ENCODE measurements at regions not wholly inside any gene's neighbourhood (a gene's known extent, or its start where the extent isn't known, plus 50 kb on each side); places are given as distances from the start of the nearest gene placed in this dataset.

DNA sequence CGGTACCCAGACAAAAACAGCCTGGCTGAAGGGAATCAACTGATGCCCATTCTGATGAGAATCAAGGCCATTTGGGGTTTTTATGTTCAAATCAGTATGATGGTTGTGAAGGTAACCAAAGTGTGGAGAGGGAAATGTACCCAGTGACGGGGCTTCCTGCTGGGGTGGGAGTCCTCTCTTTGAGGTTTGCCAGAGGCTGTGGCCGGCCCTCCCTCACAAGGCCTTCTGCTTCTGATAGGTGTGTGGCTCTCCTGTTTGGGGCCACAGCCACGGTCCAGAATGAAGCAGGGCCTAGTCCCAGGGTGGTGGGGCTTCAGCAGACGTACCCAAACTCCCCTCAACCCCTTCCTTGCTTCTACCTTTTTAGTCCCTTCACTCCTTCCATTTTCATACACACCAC is 86.7 kb upstream of the NAA20 start:
- no peak overlapping the region for H3K9ac ChIP-seq (ENCODE audit: low read depth, low read length)
- no peaks in the 10 kb centered on the region for H3K27me3 ChIP-seq (ENCODE audit: control insufficient read depth, insufficient read depth, low read length)
- no peak overlapping the region for H3K4me3 ChIP-seq (ENCODE audit: low read depth, low read length)
- no peak overlapping the region for H3K27ac ChIP-seq (ENCODE audit: low read depth, low read length)
- no peaks in the 10 kb centered on the region for H3K36me3 ChIP-seq (ENCODE audit: control insufficient read depth, insufficient read depth, low read length)
- no peaks in the 10 kb centered on the region for H3K9me3 ChIP-seq (ENCODE audit: control insufficient read depth, insufficient read depth, low read length)
- H3K4me1 ChIP-seq (ENCODE audit: control insufficient read depth, insufficient read depth, low read length) = 0 out of 2 replicates have a peak, but pooled peaks cover 3% of the 10 kb centered on the region

- H3K27me3 ChIP-seq (ENCODE audit: control insufficient read depth, insufficient read depth, low read length) = no peaks in the 10 kb centered on the region
- H3K27ac ChIP-seq (ENCODE audit: low read depth, low read length) = no peak overlapping the region
- no peaks in the 10 kb centered on the region for H3K36me3 ChIP-seq (ENCODE audit: control insufficient read depth, insufficient read depth, low read length)
- no peak overlapping the region for H3K9ac ChIP-seq (ENCODE audit: low read depth, low read length)
- 0 out of 2 replicates have a peak, but pooled peaks cover 3% of the 10 kb centered on the region for H3K4me1 ChIP-seq (ENCODE audit: control insufficient read depth, insufficient read depth, low read length)
- H3K9me3 ChIP-seq (ENCODE audit: control insufficient read depth, insufficient read depth, low read length) = no peaks in the 10 kb centered on the region
- H3K4me3 ChIP-seq (ENCODE audit: low read depth, low read length) = no peak overlapping the region
These were observed 84.9 kb upstream of the NAA20 start for GRCh38 chr20:19932170-19932667.

DNA sequence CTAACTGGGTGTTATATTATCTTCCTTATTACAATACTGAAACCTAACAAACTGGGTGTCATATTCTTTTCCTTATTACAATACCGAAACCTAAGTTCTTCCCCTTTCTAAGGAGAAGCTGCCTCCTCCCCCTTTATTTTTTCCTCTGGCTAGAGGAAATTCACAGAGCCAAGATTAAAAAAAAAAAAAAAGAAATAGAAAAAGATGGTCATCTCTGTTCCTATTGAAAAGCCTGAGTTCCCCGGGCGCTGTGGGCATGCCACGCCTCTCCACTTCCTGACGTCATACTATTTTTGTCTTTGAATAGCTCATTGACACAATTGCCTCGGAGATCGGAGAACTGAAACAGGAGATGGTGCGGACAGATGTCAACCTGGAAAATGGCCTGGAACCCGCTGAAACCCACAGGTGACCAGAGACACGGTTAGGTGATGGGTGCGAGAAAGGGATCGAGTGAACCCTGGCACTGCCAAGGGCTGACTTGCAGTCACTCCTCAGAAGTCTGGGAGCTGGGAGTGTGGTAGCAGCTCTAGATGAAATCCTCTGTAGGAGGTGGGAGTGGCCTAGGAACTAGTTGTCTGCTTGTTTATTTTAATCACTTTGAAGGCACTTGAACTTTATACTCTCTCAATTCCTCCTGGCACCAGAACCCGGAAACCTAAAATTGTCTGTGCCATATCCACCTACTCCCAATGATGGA is 82.2 kb upstream of the NAA20 start:
- no peak overlapping the region for H3K4me3 ChIP-seq (ENCODE audit: low read depth, low read length)
- H3K4me1 ChIP-seq (ENCODE audit: control insufficient read depth, insufficient read depth, low read length) = no peaks in the 10 kb centered on the region
- no peak overlapping the region for H3K27ac ChIP-seq (ENCODE audit: low read depth, low read length)

GRCh38 chr20:19935842-19936241 is 81.3 kb upstream of the NAA20 start:
- Histone ChIP-seq H3K9ac (ENCODE audit: low read depth, low read length) (no peak overlapping the region), H3K4me3 (ENCODE audit: low read depth, low read length) (no peak overlapping the region), H3K4me1 (ENCODE audit: control insufficient read depth, insufficient read depth, low read length) (no peaks in the 10 kb centered on the region), H3K27me3 (ENCODE audit: control insufficient read depth, insufficient read depth, low read length) (no peaks in the 10 kb centered on the region), H3K27ac (ENCODE audit: low read depth, low read length) (no peak overlapping the region), H3K9me3 (ENCODE audit: control insufficient read depth, insufficient read depth, low read length) (no peaks in the 10 kb centered on the region), H3K36me3 (ENCODE audit: control insufficient read depth, insufficient read depth, low read length) (no peaks in the 10 kb centered on the region)

More for the DNA sequence above, 82.2 kb upstream of the NAA20 start:
- H3K9ac ChIP-seq (ENCODE audit: low read depth, low read length) = no peak overlapping the region
- H3K9me3 ChIP-seq (ENCODE audit: control insufficient read depth, insufficient read depth, low read length) = no peaks in the 10 kb centered on the region
- H3K36me3 ChIP-seq (ENCODE audit: control insufficient read depth, insufficient read depth, low read length) = no peaks in the 10 kb centered on the region
- H3K27me3 ChIP-seq (ENCODE audit: control insufficient read depth, insufficient read depth, low read length) = no peaks in the 10 kb centered on the region

DNA sequence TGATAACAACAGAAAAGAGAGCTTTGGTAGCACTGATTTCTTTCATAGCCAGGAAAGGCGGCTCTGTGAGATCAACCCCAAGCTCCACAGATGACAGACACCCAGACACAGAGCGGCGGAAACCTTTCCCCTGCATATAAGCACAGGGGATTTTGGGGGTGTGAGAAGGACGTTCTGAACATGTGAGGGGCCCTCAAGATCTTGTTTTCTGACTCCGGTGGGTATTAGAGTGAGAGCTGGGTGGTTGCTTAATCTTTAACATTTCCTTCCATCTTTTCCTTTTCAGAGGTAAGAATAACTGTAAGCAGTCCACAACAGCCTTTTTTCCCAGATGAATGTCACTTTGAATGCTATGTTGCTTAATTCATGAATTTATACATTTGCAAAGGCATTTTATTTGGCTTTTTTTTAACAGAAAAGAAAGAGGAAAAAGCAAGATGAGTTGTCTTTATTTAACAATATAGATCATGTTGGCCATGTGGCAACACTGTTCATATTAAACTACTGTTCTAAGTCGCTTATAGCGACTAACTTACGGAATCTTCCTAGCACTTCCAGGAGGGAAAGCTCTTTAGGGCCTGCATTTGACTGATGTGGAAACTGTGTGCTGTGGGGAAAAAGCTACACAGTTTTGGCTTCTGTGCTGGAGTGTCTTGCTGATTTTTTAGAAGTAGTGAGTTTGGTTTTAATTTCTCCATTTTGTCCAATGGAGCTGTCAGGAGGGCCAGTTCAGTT is 80.5 kb upstream of the NAA20 start:
- Histone ChIP-seq H3K4me1 (ENCODE audit: control insufficient read depth, insufficient read depth, low read length) (no peaks in the 10 kb centered on the region), H3K27me3 (ENCODE audit: control insufficient read depth, insufficient read depth, low read length) (no peaks in the 10 kb centered on the region), H3K9ac (ENCODE audit: low read depth, low read length) (no peak overlapping the region), H3K4me3 (ENCODE audit: low read depth, low read length) (no peak overlapping the region), H3K27ac (ENCODE audit: low read depth, low read length) (no peak overlapping the region), H3K9me3 (ENCODE audit: control insufficient read depth, insufficient read depth, low read length) (no peaks in the 10 kb centered on the region), H3K36me3 (ENCODE audit: control insufficient read depth, insufficient read depth, low read length) (no peaks in the 10 kb centered on the region)

DNA sequence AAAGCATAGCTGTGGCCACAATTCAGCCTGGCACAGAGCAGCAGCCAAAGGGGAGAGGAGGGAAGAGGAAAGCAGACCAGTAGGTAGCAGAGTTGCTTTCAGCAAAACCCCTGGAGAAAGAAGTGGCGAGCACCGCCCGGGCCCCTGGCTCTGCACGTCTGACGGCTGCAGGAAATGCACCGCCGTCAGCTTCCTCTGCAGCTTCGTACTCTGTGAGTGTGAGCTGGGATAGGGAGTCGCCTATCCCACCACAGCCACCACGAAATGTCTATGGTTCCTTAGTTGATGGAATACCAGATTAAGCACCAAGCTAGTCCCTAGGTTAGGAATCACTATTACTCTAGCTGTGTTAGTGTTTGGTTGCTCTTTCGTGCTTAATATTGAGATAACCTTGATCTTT is 79.9 kb upstream of the NAA20 start:
- H3K36me3 ChIP-seq (ENCODE audit: control insufficient read depth, insufficient read depth, low read length) = no peaks in the 10 kb centered on the region
- H3K27ac ChIP-seq (ENCODE audit: low read depth, low read length) = no peak overlapping the region
- no peak overlapping the region for H3K9ac ChIP-seq (ENCODE audit: low read depth, low read length)

DNA sequence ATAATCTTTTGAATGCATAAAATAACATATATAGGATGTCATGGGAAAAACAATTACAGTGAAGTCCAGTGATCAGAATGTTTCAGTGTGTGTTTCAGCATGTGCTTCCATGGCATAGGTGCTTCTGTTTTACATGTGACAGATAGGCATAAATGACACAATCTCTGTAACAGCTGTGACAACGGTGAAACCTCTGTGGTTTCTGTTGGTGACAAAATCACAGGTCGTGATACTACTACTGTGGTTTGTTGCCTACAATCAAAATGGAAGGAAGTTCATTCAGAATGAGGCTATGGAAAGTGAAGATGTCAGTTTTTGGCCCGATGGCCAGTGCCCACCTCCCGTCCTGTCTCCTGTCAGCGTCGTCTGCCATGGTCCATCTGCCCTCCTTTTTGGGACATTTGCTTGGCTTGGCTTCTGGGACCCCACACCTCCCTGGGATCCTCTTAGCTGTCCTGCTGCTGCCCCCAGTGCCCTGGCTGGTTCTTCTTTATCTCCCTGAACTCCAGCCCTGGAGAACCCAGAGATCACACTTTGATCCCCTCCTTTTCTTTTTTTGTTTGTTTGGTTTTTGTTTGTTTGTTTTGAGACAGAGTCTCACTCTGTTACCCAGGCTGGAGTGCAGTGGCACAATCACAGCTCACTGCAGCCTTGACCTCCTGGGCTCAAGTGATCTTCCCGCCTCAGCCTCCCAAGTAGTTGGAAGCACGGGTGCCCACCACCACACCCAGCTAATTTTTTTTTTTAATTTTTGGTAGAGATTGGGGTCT is 79.3 kb upstream of the NAA20 start:
- Histone ChIP-seq H3K27ac (ENCODE audit: low read depth, low read length) (no peak overlapping the region), H3K9ac (ENCODE audit: low read depth, low read length) (no peak overlapping the region)

More for the DNA sequence above, 79.9 kb upstream of the NAA20 start:
- no peaks in the 10 kb centered on the region for H3K4me1 ChIP-seq (ENCODE audit: control insufficient read depth, insufficient read depth, low read length)
- no peak overlapping the region for H3K4me3 ChIP-seq (ENCODE audit: low read depth, low read length)
- H3K9me3 ChIP-seq (ENCODE audit: control insufficient read depth, insufficient read depth, low read length) = no peaks in the 10 kb centered on the region
- no peaks in the 10 kb centered on the region for H3K27me3 ChIP-seq (ENCODE audit: control insufficient read depth, insufficient read depth, low read length)

DNA sequence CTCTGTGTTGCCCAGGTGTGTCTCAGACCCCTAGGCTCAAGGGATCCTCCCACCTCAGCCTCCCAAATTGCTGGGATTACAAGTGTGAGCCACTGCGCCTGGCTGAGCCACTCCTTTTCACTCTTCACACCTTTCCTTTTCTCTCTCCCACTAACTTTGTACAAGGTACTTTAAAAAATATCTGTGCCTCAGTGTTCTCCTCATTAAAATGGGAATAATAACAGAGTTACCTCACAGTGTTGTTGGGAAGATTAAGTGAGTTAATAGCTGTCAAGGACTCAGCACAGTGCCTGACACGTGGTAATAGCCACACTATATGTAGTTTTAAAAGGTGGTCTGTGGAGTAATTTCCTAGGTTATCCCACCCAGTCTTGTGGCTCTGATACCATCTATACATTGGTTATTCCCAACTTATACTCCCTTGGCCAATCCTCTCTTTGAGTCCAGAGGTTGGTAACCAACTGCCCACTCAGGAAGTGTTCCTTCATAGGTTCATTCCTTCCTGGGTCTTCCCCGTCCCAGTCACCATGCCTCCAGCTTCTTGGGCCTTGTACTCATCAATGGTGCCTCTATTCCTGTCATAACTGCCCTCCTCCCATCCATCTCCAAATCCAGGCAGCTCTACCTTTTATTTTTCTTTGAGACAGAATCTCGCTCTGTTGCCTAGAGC is 78.6 kb upstream of the NAA20 start:
- no peaks in the 10 kb centered on the region for H3K4me1 ChIP-seq (ENCODE audit: control insufficient read depth, insufficient read depth, low read length)
- H3K27ac ChIP-seq (ENCODE audit: low read depth, low read length) = no peak overlapping the region

More for the DNA sequence above, 79.3 kb upstream of the NAA20 start:
- Histone ChIP-seq H3K36me3 (ENCODE audit: control insufficient read depth, insufficient read depth, low read length) (no peaks in the 10 kb centered on the region), H3K4me3 (ENCODE audit: low read depth, low read length) (no peak overlapping the region), H3K4me1 (ENCODE audit: control insufficient read depth, insufficient read depth, low read length) (no peaks in the 10 kb centered on the region), H3K27me3 (ENCODE audit: control insufficient read depth, insufficient read depth, low read length) (no peaks in the 10 kb centered on the region), H3K9me3 (ENCODE audit: control insufficient read depth, insufficient read depth, low read length) (no peaks in the 10 kb centered on the region)

DNA sequence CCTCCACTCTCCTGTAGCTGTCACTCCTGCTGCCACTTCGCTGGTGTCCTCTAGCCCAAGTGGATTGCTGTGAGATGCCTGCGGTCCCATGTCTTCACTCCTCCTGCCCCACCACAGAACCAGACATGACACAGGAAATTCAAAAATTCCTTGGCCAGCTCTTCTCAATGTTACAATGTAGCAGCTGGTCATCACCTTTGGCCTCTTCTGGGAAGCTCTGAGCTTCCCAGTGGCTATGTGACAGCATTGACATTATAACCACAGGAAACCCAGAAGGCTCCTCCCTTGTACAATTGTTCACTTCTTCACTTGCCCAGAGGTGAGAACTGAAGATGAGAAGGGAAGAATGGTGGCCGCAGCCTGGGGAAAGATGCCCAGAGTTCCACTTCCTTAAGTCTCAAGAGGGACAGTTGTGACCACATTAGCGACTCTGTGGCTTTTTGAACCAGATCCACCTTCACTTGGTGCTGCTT is 76.1 kb upstream of the NAA20 start:
- H3K36me3 ChIP-seq (ENCODE audit: control insufficient read depth, insufficient read depth, low read length) = no peaks in the 10 kb centered on the region
- no peak overlapping the region for H3K4me3 ChIP-seq (ENCODE audit: low read depth, low read length)
- H3K9ac ChIP-seq (ENCODE audit: low read depth, low read length) = no peak overlapping the region
- no peaks in the 10 kb centered on the region for H3K4me1 ChIP-seq (ENCODE audit: control insufficient read depth, insufficient read depth, low read length)
- H3K9me3 ChIP-seq (ENCODE audit: control insufficient read depth, insufficient read depth, low read length) = no peaks in the 10 kb centered on the region
- no peak overlapping the region for H3K27ac ChIP-seq (ENCODE audit: low read depth, low read length)
- no peaks in the 10 kb centered on the region for H3K27me3 ChIP-seq (ENCODE audit: control insufficient read depth, insufficient read depth, low read length)

More for the DNA sequence above, 78.6 kb upstream of the NAA20 start:
- H3K27me3 ChIP-seq (ENCODE audit: control insufficient read depth, insufficient read depth, low read length) = no peaks in the 10 kb centered on the region
- no peak overlapping the region for H3K4me3 ChIP-seq (ENCODE audit: low read depth, low read length)
- H3K9me3 ChIP-seq (ENCODE audit: control insufficient read depth, insufficient read depth, low read length) = no peaks in the 10 kb centered on the region
- no peaks in the 10 kb centered on the region for H3K36me3 ChIP-seq (ENCODE audit: control insufficient read depth, insufficient read depth, low read length)
- no peak overlapping the region for H3K9ac ChIP-seq (ENCODE audit: low read depth, low read length)

- Histone ChIP-seq H3K9me3 (ENCODE audit: control insufficient read depth, insufficient read depth, low read length) (no peaks in the 10 kb centered on the region), H3K27ac (ENCODE audit: low read depth, low read length) (no peak overlapping the region), H3K9ac (ENCODE audit: low read depth, low read length) (no peak overlapping the region), H3K36me3 (ENCODE audit: control insufficient read depth, insufficient read depth, low read length) (no peaks in the 10 kb centered on the region), H3K4me3 (ENCODE audit: low read depth, low read length) (no peak overlapping the region), H3K27me3 (ENCODE audit: control insufficient read depth, insufficient read depth, low read length) (no peaks in the 10 kb centered on the region), H3K4me1 (ENCODE audit: control insufficient read depth, insufficient read depth, low read length) (peaks cover 3% of the 10 kb centered on the region; the same call in 1 of the 2 replicates)
These were observed 74.6 kb upstream of the NAA20 start for GRCh38 chr20:19942611-19943010.
